ENCODE measurements at regions not wholly inside any gene's neighbourhood (a gene's known extent, or its start where the extent isn't known, plus 50 kb on each side); places are given as distances from the start of the nearest gene placed in this dataset.

DNA sequence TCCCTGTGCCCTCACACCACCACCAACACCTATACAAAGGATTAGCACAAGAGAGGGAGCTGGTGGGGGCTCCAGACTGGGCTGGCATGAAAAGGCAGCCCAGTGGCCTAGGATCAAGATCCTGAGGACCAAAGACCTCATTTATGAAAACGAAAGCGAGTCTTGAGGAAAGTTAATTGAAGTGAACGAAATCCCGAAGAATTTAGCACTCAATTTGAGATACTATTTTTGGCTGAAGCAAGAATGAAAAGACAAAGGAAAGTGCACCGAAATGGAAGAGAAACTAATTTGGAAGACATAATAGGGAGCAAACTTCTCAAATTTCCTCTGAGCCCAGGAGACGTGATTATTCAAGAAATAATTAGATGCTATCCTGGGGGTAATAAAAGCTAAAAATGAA is 68.7 kb upstream of the SLC6A11 start (continued):
- TF ChIP-seq, protein P1, sequence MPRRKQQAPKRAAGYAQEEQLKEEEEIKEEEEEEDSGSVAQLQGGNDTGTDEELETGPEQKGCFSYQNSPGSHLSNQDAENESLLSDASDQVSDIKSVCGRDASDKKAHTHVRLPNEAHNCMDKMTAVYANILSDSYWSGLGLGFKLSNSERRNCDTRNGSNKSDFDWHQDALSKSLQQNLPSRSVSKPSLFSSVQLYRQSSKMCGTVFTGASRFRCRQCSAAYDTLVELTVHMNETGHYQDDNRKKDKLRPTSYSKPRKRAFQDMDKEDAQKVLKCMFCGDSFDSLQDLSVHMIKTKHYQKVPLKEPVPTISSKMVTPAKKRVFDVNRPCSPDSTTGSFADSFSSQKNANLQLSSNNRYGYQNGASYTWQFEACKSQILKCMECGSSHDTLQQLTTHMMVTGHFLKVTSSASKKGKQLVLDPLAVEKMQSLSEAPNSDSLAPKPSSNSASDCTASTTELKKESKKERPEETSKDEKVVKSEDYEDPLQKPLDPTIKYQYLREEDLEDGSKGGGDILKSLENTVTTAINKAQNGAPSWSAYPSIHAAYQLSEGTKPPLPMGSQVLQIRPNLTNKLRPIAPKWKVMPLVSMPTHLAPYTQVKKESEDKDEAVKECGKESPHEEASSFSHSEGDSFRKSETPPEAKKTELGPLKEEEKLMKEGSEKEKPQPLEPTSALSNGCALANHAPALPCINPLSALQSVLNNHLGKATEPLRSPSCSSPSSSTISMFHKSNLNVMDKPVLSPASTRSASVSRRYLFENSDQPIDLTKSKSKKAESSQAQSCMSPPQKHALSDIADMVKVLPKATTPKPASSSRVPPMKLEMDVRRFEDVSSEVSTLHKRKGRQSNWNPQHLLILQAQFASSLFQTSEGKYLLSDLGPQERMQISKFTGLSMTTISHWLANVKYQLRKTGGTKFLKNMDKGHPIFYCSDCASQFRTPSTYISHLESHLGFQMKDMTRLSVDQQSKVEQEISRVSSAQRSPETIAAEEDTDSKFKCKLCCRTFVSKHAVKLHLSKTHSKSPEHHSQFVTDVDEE (CRISPR knock-in tag; IDR thresholded peaks at IDR 0.05): no peak
- TF ChIP-seq ZFP30 (CRISPR knock-in tag; IDR thresholded peaks at IDR 0.05) (no peak), ZFP3 (CRISPR knock-in tag; IDR thresholded peaks at IDR 0.05) (no peak), ISL1 (CRISPR knock-in tag; IDR thresholded peaks at IDR 0.05) (no peak), ESRRG (CRISPR knock-in tag; IDR thresholded peaks at IDR 0.05) (no peak), ZNF8 (CRISPR knock-in tag; IDR thresholded peaks at IDR 0.05) (no peak), BACH2 (CRISPR knock-in tag; IDR thresholded peaks at IDR 0.05; ENCODE audit: borderline replicate concordance) (no peak), ZNF70 (CRISPR knock-in tag; IDR thresholded peaks at IDR 0.05) (no peak)
- TF ChIP-seq, protein P2, sequence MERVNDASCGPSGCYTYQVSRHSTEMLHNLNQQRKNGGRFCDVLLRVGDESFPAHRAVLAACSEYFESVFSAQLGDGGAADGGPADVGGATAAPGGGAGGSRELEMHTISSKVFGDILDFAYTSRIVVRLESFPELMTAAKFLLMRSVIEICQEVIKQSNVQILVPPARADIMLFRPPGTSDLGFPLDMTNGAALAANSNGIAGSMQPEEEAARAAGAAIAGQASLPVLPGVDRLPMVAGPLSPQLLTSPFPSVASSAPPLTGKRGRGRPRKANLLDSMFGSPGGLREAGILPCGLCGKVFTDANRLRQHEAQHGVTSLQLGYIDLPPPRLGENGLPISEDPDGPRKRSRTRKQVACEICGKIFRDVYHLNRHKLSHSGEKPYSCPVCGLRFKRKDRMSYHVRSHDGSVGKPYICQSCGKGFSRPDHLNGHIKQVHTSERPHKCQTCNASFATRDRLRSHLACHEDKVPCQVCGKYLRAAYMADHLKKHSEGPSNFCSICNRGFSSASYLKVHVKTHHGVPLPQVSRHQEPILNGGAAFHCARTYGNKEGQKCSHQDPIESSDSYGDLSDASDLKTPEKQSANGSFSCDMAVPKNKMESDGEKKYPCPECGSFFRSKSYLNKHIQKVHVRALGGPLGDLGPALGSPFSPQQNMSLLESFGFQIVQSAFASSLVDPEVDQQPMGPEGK (CRISPR knock-in tag; IDR thresholded peaks at IDR 0.05; ENCODE audit: borderline replicate concordance): no peak

DNA sequence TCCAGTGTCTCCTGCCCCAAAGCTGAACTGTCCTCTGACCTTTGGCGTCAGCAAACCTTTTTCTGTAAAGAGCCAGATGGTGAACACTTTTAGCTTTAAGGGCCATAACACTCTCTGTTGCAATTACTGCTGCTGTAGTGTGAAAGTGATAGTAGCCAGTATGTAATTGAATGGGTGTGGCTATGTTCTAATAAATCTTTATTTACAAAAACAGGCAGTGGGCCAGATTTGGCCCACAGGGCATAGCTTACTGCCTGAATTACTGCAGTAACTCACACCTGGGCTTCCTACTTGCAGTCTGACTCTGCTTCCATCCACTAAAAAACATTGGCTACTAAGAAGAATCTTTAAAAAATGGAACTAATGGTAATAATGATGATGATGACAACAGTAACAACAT is 68.0 kb upstream of the SLC6A11 start:
- ATAC-seq: no peak
- no peak for TF ChIP-seq BACH2 (CRISPR knock-in tag; IDR thresholded peaks at IDR 0.05; ENCODE audit: borderline replicate concordance)
- TF ChIP-seq, protein P2 (CRISPR knock-in tag; IDR thresholded peaks at IDR 0.05; ENCODE audit: borderline replicate concordance): no peak
- no peak for TF ChIP-seq ISL1 (CRISPR knock-in tag; IDR thresholded peaks at IDR 0.05)
- no peak for TF ChIP-seq ZNF8 (CRISPR knock-in tag; IDR thresholded peaks at IDR 0.05)
- no peak for TF ChIP-seq ZFP3 (CRISPR knock-in tag; IDR thresholded peaks at IDR 0.05)
- TF ChIP-seq ESRRG (CRISPR knock-in tag; IDR thresholded peaks at IDR 0.05): no peak
- TF ChIP-seq PPARA (CRISPR knock-in tag; IDR thresholded peaks at IDR 0.05; ENCODE audit: borderline replicate concordance): no peak
- TF ChIP-seq CSDC2 (CRISPR knock-in tag; IDR thresholded peaks at IDR 0.05): no peak
- TF ChIP-seq, protein P3, sequence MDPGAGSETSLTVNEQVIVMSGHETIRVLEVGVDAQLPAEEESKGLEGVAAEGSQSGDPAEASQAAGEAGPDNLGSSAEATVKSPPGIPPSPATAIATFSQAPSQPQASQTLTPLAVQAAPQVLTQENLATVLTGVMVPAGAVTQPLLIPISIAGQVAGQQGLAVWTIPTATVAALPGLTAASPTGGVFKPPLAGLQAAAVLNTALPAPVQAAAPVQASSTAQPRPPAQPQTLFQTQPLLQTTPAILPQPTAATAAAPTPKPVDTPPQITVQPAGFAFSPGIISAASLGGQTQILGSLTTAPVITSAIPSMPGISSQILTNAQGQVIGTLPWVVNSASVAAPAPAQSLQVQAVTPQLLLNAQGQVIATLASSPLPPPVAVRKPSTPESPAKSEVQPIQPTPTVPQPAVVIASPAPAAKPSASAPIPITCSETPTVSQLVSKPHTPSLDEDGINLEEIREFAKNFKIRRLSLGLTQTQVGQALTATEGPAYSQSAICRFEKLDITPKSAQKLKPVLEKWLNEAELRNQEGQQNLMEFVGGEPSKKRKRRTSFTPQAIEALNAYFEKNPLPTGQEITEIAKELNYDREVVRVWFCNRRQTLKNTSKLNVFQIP (CRISPR knock-in tag; IDR thresholded peaks at IDR 0.05; ENCODE audit: borderline replicate concordance, low read depth): no peak

DNA sequence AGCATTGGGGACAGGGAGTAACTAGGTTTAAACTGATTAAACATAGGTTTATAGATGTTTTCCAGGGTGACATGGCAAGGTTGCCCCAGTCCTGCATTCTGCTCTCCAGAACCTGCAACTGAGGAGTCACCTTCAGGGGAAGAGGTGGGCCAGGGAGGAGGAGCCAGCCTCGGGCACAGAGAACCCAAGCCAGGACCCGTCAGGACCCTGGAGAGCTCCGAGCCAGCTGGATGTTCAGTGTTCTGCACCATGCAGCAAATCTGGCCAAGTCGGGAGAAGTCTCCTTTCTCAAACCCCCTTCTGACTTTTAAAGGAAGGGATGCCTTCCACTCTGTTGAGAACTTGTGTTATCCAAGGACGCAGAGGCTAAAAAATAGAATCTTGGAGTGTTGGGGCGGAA is 62.1 kb upstream of the SLC6A11 start:
- TF ChIP-seq ZC3H10 (CRISPR knock-in tag; IDR thresholded peaks at IDR 0.05) (no peak), CSDC2 (CRISPR knock-in tag; IDR thresholded peaks at IDR 0.05) (0 out of 2 replicates have a peak, but pooled peaks have one; percentile 49), ISL1 (CRISPR knock-in tag; IDR thresholded peaks at IDR 0.05) (peak; percentile 14; the same call in 1 of the 2 replicates), SNAI2 (CRISPR knock-in tag; IDR thresholded peaks at IDR 0.05) (peak; percentile 42; the same call in 1 of the 2 replicates)
- TF ChIP-seq, protein P4, sequence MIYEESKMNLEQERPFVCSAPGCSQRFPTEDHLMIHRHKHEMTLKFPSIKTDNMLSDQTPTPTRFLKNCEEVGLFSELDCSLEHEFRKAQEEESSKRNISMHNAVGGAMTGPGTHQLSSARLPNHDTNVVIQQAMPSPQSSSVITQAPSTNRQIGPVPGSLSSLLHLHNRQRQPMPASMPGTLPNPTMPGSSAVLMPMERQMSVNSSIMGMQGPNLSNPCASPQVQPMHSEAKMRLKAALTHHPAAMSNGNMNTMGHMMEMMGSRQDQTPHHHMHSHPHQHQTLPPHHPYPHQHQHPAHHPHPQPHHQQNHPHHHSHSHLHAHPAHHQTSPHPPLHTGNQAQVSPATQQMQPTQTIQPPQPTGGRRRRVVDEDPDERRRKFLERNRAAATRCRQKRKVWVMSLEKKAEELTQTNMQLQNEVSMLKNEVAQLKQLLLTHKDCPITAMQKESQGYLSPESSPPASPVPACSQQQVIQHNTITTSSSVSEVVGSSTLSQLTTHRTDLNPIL (CRISPR knock-in tag; IDR thresholded peaks at IDR 0.05; ENCODE audit: low read depth): no peak
- TF ChIP-seq, protein P1 (CRISPR knock-in tag; IDR thresholded peaks at IDR 0.05): no peak
- ATAC-seq: peak; percentile 54; the same call in 2 of the 3 replicates
